Panc1 (cell line): ENCODE measurements at regions not wholly inside any gene's neighbourhood (a gene's known extent, or its start where the extent isn't known, plus 50 kb on each side); places are given as distances from the start of the nearest gene placed in this dataset.

ENCODE experiments used
- ATAC-seq: fragments of 200-7000 bp; cut with Tn5 transposase; 2 replicates; pipeline ENCODE4 v1.9.1; 2020; ENCODE audit warnings: mild to moderate bottlenecking, moderate library complexity
- BruUV-seq: library from RNA; stranded (reverse); fragments of 400-500 nt; replicated peaks from 2 replicates; lab custom pipeline; 2021; lab: Mats Ljungman, UMichigan
- CTCF ChIA-PET: fragments of 300-600 bp; sonication (Branson Sonifier 250); formaldehyde crosslinking; loops from one replicate; lab custom pipeline; 2022; ENCODE audit warnings: antibody characterized with exemption; lab: Charles Lee
- POLR2A ChIA-PET: fragments of 300-600 bp; sonication (Branson Sonifier 250); formaldehyde crosslinking; loops from one replicate; lab custom pipeline; 2022; ENCODE audit warnings: antibody characterized with exemption; lab: Charles Lee
- DNase-seq: peaks from one replicate; pipeline ENCODE4 v3.0.0-alpha.2; 2010; ENCODE audit warnings: low read depth, low spot score
- H3K27ac ChIP-seq: 2 replicates; pipeline ENCODE4 v1.5.1; 2011; ENCODE audit warnings: mild to moderate bottlenecking, low read length, inconsistent platforms
- H3K27me3 ChIP-seq: fragments of 200-500 bp; sonication (Bioruptor generic); 2 replicates; pipeline ENCODE4 v1.6.0; 2014; ENCODE audit warnings: low read length, inconsistent platforms; ENCODE audit not compliant: control insufficient read depth, insufficient read depth
- H3K36me3 ChIP-seq: fragments of 200-500 bp; sonication (Bioruptor generic); 2 replicates; pipeline ENCODE4 v1.5.1; 2014; ENCODE audit warnings: inconsistent platforms, mild to moderate bottlenecking, low read length, moderate library complexity; ENCODE audit not compliant: control insufficient read depth, insufficient read depth
- H3K4me1 ChIP-seq: 2 replicates; pipeline ENCODE4 v1.5.1; 2011; ENCODE audit warnings: inconsistent platforms, mild to moderate bottlenecking, low read length, moderate library complexity; ENCODE audit not compliant: control insufficient read depth, insufficient read depth
- H3K4me3 ChIP-seq, 2 experiments: 2 replicates each; pipeline ENCODE4 v1.5.1; 2011 to 2012; ENCODE audit warnings: low read depth in 2 of 2, low read length in 2 of 2, mild to moderate bottlenecking in 2 of 2, inconsistent platforms in 1 of 2, moderate library complexity in 1 of 2
- H3K9me3 ChIP-seq: fragments of 200-500 bp; sonication (Bioruptor generic); 2 replicates; pipeline ENCODE4 v1.5.1; 2014; ENCODE audit warnings: low read depth, mild to moderate bottlenecking, inconsistent platforms, low read length, moderate library complexity; ENCODE audit not compliant: control insufficient read depth, insufficient read depth
- POLR2AphosphoS5 ChIP-seq: IDR thresholded peaks from 2 replicates; pipeline ENCODE4 v1.6.1; 2012; ENCODE audit warnings: mild to moderate bottlenecking, low read depth, low read length, moderate library complexity
- SIN3A ChIP-seq: IDR thresholded peaks from 2 replicates; pipeline ENCODE4 v1.6.1; 2012; ENCODE audit warnings: low read depth, mild to moderate bottlenecking, low read length, moderate library complexity, borderline replicate concordance; ENCODE audit not compliant: insufficient read depth
- TCF7L2 ChIP-seq: IDR thresholded peaks from 2 replicates; pipeline ENCODE4 v1.6.1; 2011; ENCODE audit warnings: mild to moderate bottlenecking, low read depth, low read length, inconsistent platforms
- in situ Hi-C: cut with HindIII; loops from 2 replicates; pipeline ENCODE4 v1.10.0; 2016; ENCODE audit warnings: low sequenced_read_pairs, low pct_unique_long_range_greater_than_20kb
- intact Hi-C: fragments of 100-400 bp; cut with micrococcal nuclease; formaldehyde crosslinking; loops from one replicate; pipeline ENCODE4 v1.10.0; 2022; ENCODE audit not compliant: unreplicated experiment
- TF ChIP-seq, protein P1 (sequence below), 2 experiments: IDR thresholded peaks; 2 replicates each; pipeline ENCODE4 v1.6.1; 2011 to 2012; ENCODE audit warnings: low read depth in 2 of 2, control low read depth in 1 of 2, low read length in 1 of 2, mild to moderate bottlenecking in 1 of 2, moderate library complexity in 1 of 2; ENCODE audit not compliant: insufficient read depth in 1 of 2
- TF ChIP-seq, protein P2 (sequence below): fragments of 450-650 bp; IDR thresholded peaks from 2 replicates; pipeline ENCODE4 v1.5.1; 2017; ENCODE audit warnings: mild to moderate bottlenecking

DNA sequence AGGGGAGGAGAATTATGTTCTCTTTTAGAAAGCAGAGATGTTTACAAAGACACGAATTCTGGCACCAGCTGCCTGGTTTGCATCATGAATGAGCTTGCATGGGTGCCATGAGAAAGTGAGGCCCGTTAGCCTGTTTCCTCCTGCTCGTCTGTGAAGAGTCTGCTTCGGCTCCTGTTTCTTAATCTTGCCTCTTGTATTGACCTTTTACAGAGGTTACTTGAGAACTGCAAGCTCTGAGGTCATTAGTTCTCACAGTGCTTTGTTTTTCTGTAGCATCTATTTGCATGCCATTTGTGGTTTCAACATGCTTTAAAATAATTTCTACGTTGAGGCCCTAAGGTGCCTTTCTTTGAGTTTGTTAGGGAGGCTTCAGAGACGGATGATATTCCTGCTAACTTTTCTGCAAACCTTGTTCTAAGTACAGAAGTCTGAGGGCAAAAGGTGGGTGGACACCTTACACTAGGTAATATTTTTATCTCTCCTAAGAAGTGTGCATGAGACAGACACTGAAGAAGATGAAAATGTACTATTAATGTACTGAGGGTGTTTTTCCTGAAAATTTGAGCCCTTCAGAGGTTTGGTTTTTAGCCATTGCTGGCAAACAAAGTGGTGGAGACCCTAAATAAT is 53.4 kb upstream of the LINC00305 start:
- ChIA-PET CTCF (no interaction called here), POLR2A (no interaction called here)
- DNase-seq (no peak), ATAC-seq (no peak)
- intact Hi-C loops (no loop called here), in situ Hi-C loops (no loop called here)
- no peak overlapping the region for H3K4me3 ChIP-seq
- BruUV-seq = no TSS peak
- TF ChIP-seq POLR2AphosphoS5 (no peak), SIN3A (no peak), TCF7L2 (no peak)
- TF ChIP-seq, protein P1, sequence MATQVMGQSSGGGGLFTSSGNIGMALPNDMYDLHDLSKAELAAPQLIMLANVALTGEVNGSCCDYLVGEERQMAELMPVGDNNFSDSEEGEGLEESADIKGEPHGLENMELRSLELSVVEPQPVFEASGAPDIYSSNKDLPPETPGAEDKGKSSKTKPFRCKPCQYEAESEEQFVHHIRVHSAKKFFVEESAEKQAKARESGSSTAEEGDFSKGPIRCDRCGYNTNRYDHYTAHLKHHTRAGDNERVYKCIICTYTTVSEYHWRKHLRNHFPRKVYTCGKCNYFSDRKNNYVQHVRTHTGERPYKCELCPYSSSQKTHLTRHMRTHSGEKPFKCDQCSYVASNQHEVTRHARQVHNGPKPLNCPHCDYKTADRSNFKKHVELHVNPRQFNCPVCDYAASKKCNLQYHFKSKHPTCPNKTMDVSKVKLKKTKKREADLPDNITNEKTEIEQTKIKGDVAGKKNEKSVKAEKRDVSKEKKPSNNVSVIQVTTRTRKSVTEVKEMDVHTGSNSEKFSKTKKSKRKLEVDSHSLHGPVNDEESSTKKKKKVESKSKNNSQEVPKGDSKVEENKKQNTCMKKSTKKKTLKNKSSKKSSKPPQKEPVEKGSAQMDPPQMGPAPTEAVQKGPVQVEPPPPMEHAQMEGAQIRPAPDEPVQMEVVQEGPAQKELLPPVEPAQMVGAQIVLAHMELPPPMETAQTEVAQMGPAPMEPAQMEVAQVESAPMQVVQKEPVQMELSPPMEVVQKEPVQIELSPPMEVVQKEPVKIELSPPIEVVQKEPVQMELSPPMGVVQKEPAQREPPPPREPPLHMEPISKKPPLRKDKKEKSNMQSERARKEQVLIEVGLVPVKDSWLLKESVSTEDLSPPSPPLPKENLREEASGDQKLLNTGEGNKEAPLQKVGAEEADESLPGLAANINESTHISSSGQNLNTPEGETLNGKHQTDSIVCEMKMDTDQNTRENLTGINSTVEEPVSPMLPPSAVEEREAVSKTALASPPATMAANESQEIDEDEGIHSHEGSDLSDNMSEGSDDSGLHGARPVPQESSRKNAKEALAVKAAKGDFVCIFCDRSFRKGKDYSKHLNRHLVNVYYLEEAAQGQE (IDR thresholded peaks at IDR 0.05; ENCODE audit: insufficient read depth in 1 of 2, low read depth in 2 of 2, low read length in 1 of 2) = no peak
- TF ChIP-seq, protein P2, sequence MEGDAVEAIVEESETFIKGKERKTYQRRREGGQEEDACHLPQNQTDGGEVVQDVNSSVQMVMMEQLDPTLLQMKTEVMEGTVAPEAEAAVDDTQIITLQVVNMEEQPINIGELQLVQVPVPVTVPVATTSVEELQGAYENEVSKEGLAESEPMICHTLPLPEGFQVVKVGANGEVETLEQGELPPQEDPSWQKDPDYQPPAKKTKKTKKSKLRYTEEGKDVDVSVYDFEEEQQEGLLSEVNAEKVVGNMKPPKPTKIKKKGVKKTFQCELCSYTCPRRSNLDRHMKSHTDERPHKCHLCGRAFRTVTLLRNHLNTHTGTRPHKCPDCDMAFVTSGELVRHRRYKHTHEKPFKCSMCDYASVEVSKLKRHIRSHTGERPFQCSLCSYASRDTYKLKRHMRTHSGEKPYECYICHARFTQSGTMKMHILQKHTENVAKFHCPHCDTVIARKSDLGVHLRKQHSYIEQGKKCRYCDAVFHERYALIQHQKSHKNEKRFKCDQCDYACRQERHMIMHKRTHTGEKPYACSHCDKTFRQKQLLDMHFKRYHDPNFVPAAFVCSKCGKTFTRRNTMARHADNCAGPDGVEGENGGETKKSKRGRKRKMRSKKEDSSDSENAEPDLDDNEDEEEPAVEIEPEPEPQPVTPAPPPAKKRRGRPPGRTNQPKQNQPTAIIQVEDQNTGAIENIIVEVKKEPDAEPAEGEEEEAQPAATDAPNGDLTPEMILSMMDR = no peak
- no peak overlapping the region for H3K27ac ChIP-seq
- H3K27me3 ChIP-seq = no peaks in the 10 kb centered on the region
- H3K36me3 ChIP-seq = no peaks in the 10 kb centered on the region
- no peaks in the 10 kb centered on the region for H3K4me1 ChIP-seq
- H3K9me3 ChIP-seq = no peaks in the 10 kb centered on the region

DNA sequence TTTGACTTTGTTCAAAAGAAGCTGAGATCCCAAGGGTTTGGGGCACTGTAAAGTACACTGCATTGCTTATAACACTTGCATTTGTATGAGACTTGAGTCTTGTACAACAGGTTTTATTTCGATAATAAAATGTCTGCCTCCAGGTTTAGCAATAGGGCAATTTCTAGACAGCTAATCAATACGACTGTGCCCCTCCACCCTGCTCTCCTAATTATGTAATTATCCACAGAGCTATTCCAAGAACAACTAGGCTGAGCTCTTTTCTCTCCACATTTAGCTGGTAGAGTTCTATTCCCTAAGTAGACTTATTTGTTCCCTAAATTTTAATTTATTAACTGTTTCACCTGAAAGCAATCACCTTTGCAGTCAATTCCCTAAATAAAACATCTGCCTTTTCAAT is 52.9 kb upstream of the LINC00305 start:
- intact Hi-C loops (no loop called here), in situ Hi-C loops (no loop called here)
- CTCF ChIA-PET = no interaction called here

More for the DNA sequence above, 52.9 kb upstream of the LINC00305 start:
- POLR2A ChIA-PET = no interaction called here
- no peak for ATAC-seq
- Histone ChIP-seq H3K36me3 (no peaks in the 10 kb centered on the region), H3K27me3 (no peaks in the 10 kb centered on the region), H3K9me3 (no peaks in the 10 kb centered on the region), H3K4me3 (no peak overlapping the region), H3K4me1 (no peaks in the 10 kb centered on the region), H3K27ac (no peak overlapping the region)
- no peak for DNase-seq
- TF ChIP-seq POLR2AphosphoS5 (no peak), SIN3A (no peak), TCF7L2 (no peak)
- TF ChIP-seq, protein P1 (IDR thresholded peaks at IDR 0.05; ENCODE audit: insufficient read depth in 1 of 2, low read depth in 2 of 2, low read length in 1 of 2) = no peak
- TF ChIP-seq, protein P2 = no peak
- BruUV-seq = no TSS peak
